ENCODE measurements at regions not wholly inside any gene's neighbourhood (a gene's known extent, or its start where the extent isn't known, plus 50 kb on each side); places are given as distances from the start of the nearest gene placed in this dataset.

- TF ChIP-seq POLR2A (IDR thresholded peaks at IDR 0.05) = no peak
- TF ChIP-seq CTCF (IDR thresholded peaks at IDR 0.05 in 8 of 11, conservative IDR thresholded peaks at IDR 0.05 in 3 of 11) = no peak
Observed at GRCh38 chr1:59162665-59163064, 134.2 kb upstream of the FGGY start.

All from spleen (tissue), 7 donors.